ENCODE measurements at regions not wholly inside any gene's neighbourhood (a gene's known extent, or its start where the extent isn't known, plus 50 kb on each side); places are given as distances from the start of the nearest gene placed in this dataset.

- TF ChIP-seq PKNOX1 (IDR thresholded peaks at IDR 0.05), result no peak
- no peak for TF ChIP-seq SP1 (IDR thresholded peaks at IDR 0.05)
- TF ChIP-seq TARDBP (IDR thresholded peaks at IDR 0.05), result no peak
- no peak for TF ChIP-seq FOXA1 (IDR thresholded peaks at IDR 0.05)
- TF ChIP-seq HDGF (IDR thresholded peaks at IDR 0.05; ENCODE audit: borderline replicate concordance), result no peak
- no peak for TF ChIP-seq BHLHE40 (IDR thresholded peaks at IDR 0.05; ENCODE audit: borderline replicate concordance)
- TF ChIP-seq NFRKB (IDR thresholded peaks at IDR 0.05), result no peak
- TF ChIP-seq ARNT (IDR thresholded peaks at IDR 0.05), result no peak
- TF ChIP-seq FOXM1 (IDR thresholded peaks at IDR 0.05; ENCODE audit: borderline replicate concordance), result no peak
These were observed 1019.3 kb upstream of the ADGRB3 start for GRCh38 chr6:67615796-67616195.
